CD4-positive, CD25-positive, alpha-beta regulatory T cell (primary cell): ENCODE measurements at regions not wholly inside any gene's neighbourhood (a gene's known extent, or its start where the extent isn't known, plus 50 kb on each side); places are given as distances from the start of the nearest gene placed in this dataset.

Experiments
- ATAC-seq, 2 donors: fragments of 150-1000 bp; cut with Tn5 transposase; one replicate each; pipeline ENCODE4 v1.10.0; 2021; ENCODE audit warnings: low read depth in 2 of 2, moderate number of reproducible peaks in 2 of 2, moderate library complexity in 1 of 2
- DNase-seq, 3 donors: peaks; one replicate each; pipeline versions ENCODE4 v3.0.0 to v3.0.0-alpha.2; 2012 to 2022; ENCODE audit warnings: mixed read lengths in 1 of 3
- H3K27ac ChIP-seq: one replicate; pipeline ENCODE4 v1.7.0; 2013; ENCODE audit warnings: mild to moderate bottlenecking, low read length; ENCODE audit not compliant: insufficient read depth, poor library complexity, severe bottlenecking
- H3K27me3 ChIP-seq: one replicate; pipeline ENCODE4 v1.7.0; 2013; ENCODE audit warnings: low read length; ENCODE audit not compliant: control insufficient read depth, insufficient read depth
- H3K36me3 ChIP-seq: one replicate; pipeline ENCODE4 v1.7.0; 2013; ENCODE audit warnings: mild to moderate bottlenecking, low read length, moderate library complexity; ENCODE audit not compliant: control insufficient read depth, insufficient read depth
- H3K4me1 ChIP-seq: 2 replicates; pipeline ENCODE4 v1.7.0; 2013; ENCODE audit warnings: mild to moderate bottlenecking, low read length; ENCODE audit not compliant: insufficient read depth, control insufficient read depth, poor library complexity, severe bottlenecking
- H3K4me3 ChIP-seq: one replicate; pipeline ENCODE4 v1.7.0; 2013; ENCODE audit warnings: low read depth, mild to moderate bottlenecking, low read length, moderate library complexity
- H3K9me3 ChIP-seq, 2 experiments: 1 replicate in 1 of 2; 2 replicates in 1 of 2; pipeline ENCODE4 v1.7.0; 2013; ENCODE audit warnings: low read length in 2 of 2, mild to moderate bottlenecking in 1 of 2, moderate library complexity in 1 of 2; ENCODE audit not compliant: control insufficient read depth in 2 of 2
- H3K27ac Mint-ChIP-seq, 3 donors: one replicate each; pipeline ENCODE4 v1.8.0; 2020 to 2022; ENCODE audit warnings: mild to moderate bottlenecking in 3 of 3, mixed read lengths in 3 of 3, moderate library complexity in 2 of 3
- H3K27me3 Mint-ChIP-seq: one replicate; pipeline ENCODE4 v1.8.0; 2022; ENCODE audit warnings: mild to moderate bottlenecking, mixed read lengths
- H3K36me3 Mint-ChIP-seq: one replicate; pipeline ENCODE4 v1.8.0; 2020; ENCODE audit warnings: mixed read lengths
- H3K4me1 Mint-ChIP-seq, 4 donors: one replicate each; pipeline ENCODE4 v1.8.0; 2020 to 2022; ENCODE audit warnings: mixed read lengths in 4 of 4, mild to moderate bottlenecking in 1 of 4
- H3K4me3 Mint-ChIP-seq, 4 donors: one replicate each; pipeline ENCODE4 v1.8.0; 2020 to 2022; ENCODE audit warnings: mild to moderate bottlenecking in 4 of 4, mixed read lengths in 4 of 4, moderate library complexity in 3 of 4
- H3K9me3 Mint-ChIP-seq, 7 donors: one replicate each; pipeline ENCODE4 v1.8.0; 2020 to 2022; ENCODE audit warnings: mixed read lengths in 7 of 7, mild to moderate bottlenecking in 3 of 7, moderate library complexity in 2 of 7

DNA sequence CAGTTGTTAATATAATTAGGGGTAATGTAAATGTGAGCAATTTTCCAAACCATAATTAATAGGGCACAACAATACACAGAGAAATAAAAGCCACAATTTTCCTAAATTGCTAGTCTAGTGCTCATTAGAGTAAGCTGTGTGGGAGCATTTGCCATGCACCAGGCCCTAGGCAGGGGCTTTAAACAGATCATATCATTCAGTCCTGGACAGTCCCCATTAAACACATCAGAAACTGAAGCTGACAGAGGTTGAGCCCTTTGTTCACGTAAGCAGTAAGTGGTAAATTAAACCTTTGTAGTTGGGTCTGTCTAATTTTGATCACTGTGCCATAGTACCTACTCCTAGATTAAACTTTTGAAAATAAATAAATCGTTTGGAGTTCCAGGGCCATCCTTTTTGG lies 931.1 kb downstream of the C6orf118 start:
- H3K27ac Mint-ChIP-seq = no peak overlapping the region
- DNase-seq = no peak
- Histone ChIP-seq H3K27ac (no peak overlapping the region), H3K4me3 (no peak overlapping the region), H3K9me3 (no peaks in the 10 kb centered on the region), H3K4me1 (no peaks in the 10 kb centered on the region), H3K27me3 (no peaks in the 10 kb centered on the region), H3K36me3 (no peaks in the 10 kb centered on the region)
- no peak overlapping the region for H3K4me3 Mint-ChIP-seq
- H3K4me1 Mint-ChIP-seq = no peaks in the 10 kb centered on the region
- H3K36me3 Mint-ChIP-seq = no peaks in the 10 kb centered on the region
- no peaks in the 10 kb centered on the region for H3K27me3 Mint-ChIP-seq
- no peak for ATAC-seq
- peaks cover 0 to 22% (median 7%) of the 10 kb centered on the region in 7 donors for H3K9me3 Mint-ChIP-seq

DNA sequence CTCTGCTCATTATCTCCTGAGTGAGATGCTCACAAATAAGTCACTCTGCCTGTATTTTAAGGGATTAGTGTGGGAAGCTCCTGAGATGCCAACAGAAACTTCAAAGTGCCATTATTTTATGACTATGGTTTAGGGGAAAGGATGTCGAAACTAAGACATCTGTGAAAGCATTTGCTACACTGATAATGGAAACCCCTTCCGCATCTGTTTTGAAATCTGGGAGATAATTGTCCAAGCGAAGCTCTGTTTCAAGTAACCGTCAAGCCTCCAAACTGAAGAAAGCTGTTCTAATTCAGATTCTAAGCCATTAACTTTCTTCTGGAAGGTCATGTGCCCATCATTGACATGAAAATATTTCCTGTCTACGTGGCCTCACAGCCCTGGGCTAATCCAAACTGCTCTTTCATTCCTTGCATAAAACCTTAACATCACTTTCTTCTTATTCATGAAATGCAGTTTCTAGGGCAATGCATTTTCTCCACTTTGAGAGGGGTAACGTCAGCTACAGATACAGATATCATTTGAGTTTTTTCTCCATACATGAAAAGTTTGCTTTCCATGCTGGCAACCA lies 932.0 kb downstream of the C6orf118 start:
- Histone ChIP-seq H3K4me1 (no peaks in the 10 kb centered on the region), H3K36me3 (no peaks in the 10 kb centered on the region), H3K4me3 (no peak overlapping the region), H3K27ac (no peak overlapping the region), H3K27me3 (no peaks in the 10 kb centered on the region), H3K9me3 (no peaks in the 10 kb centered on the region)
- H3K9me3 Mint-ChIP-seq = peaks cover 0 to 18% (median 4%) of the 10 kb centered on the region in 7 donors
- H3K27me3 Mint-ChIP-seq = no peaks in the 10 kb centered on the region
- no peaks in the 10 kb centered on the region for H3K4me1 Mint-ChIP-seq
- H3K4me3 Mint-ChIP-seq = no peak overlapping the region
- DNase-seq = no peak
- no peaks in the 10 kb centered on the region for H3K36me3 Mint-ChIP-seq
- ATAC-seq = no peak
- no peak overlapping the region for H3K27ac Mint-ChIP-seq

DNA sequence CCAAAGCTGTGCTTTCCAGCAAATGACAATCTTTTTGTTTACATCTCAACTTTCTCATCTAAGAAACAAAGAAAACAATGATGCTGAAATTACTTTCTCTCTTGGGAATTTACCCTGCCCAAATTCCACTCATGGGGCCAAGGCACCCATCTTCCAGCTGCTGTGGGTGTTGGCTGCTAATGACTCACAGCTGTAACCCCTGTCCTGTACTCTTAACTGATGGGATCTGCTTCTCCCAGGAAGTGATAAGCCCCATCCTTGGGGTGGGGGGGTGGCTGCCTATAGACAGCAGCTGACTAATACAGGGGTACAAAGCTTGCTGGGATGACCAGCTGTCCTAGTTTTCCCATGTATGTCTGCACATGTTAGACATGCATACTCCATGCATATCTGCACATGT lies 938.6 kb downstream of the C6orf118 start:
- Histone ChIP-seq H3K27ac (no peak overlapping the region), H3K27me3 (no peaks in the 10 kb centered on the region), H3K4me1 (no peaks in the 10 kb centered on the region), H3K9me3 (no peaks in the 10 kb centered on the region), H3K36me3 (no peaks in the 10 kb centered on the region), H3K4me3 (no peak overlapping the region)
- DNase-seq = no peak
- Mint-ChIP-seq H3K9me3 (peaks cover 0 to 6% (median 0%) of the 10 kb centered on the region in 7 donors), H3K36me3 (no peaks in the 10 kb centered on the region), H3K4me1 (no peaks in the 10 kb centered on the region), H3K4me3 (no peak overlapping the region), H3K27me3 (no peaks in the 10 kb centered on the region), H3K27ac (no peak overlapping the region)
- ATAC-seq = no peak

DNA sequence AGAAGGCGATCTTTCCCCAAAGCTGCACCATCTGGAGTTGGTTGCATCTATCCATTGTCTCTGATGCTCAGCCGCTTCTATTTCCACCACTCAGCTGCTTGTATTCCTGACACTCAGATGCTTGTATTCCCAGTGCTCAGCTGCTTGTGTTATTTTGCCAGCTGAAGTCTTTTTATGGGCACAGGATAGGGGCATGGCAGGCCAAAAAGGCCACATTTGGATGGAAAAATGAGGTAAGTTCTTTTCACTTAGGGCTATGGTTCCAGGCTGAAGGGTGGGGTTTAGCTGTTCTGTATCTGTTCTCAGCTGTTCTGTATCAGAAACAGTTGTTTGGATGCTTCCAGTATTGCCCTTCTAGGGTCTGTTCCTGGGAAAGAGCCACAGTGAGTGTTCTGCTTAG lies 944.9 kb downstream of the QKI start:
- no peak overlapping the region for H3K27ac Mint-ChIP-seq
- no peaks in the 10 kb centered on the region for H3K27me3 Mint-ChIP-seq
- peaks cover 3 to 43% (median 13%) of the 10 kb centered on the region in 7 donors for H3K9me3 Mint-ChIP-seq
- ATAC-seq (no peak), DNase-seq (no peak)
- H3K36me3 ChIP-seq = no peaks in the 10 kb centered on the region
- no peaks in the 10 kb centered on the region for H3K4me1 Mint-ChIP-seq
- H3K36me3 Mint-ChIP-seq = no peaks in the 10 kb centered on the region
- no peaks in the 10 kb centered on the region for H3K27me3 ChIP-seq
- peaks cover 0 to 2% of the 10 kb centered on the region in 2 experiments for H3K9me3 ChIP-seq
- no peak overlapping the region for H3K27ac ChIP-seq
- H3K4me1 ChIP-seq = no peaks in the 10 kb centered on the region
- no peak overlapping the region for H3K4me3 ChIP-seq
- no peak overlapping the region for H3K4me3 Mint-ChIP-seq

DNA sequence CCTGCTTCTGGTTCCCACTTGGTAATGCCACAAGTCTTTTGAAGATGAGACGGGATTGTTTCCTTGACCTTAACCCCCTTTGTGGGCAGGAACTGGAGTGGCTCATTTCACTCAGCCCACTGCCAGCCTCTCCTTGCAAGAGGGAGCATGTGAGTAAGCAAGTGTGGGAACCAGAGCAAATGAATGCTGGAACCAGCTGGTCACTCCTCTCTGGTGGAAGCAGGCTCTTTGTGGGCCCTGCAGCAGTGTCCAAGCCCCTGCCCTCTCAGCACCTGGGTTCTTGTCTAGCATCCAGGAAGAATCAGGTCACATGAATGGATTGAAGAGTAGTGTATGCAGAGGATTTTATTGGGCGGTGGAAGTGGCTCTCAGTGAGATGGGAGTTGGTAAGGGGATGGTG lies 944.5 kb downstream of the QKI start:
- H3K4me3 ChIP-seq = no peak overlapping the region
- H3K36me3 Mint-ChIP-seq = no peaks in the 10 kb centered on the region
- DNase-seq (no peak), ATAC-seq (no peak)
- H3K27ac ChIP-seq = no peak overlapping the region
- H3K4me1 Mint-ChIP-seq = no peaks in the 10 kb centered on the region
- H3K36me3 ChIP-seq = no peaks in the 10 kb centered on the region
- no peaks in the 10 kb centered on the region for H3K4me1 ChIP-seq
- H3K27me3 Mint-ChIP-seq = no peaks in the 10 kb centered on the region
- H3K27ac Mint-ChIP-seq = no peak overlapping the region
- peaks cover 0 to 2% of the 10 kb centered on the region in 2 experiments for H3K9me3 ChIP-seq
- no peaks in the 10 kb centered on the region for H3K27me3 ChIP-seq
- H3K4me3 Mint-ChIP-seq = no peak overlapping the region
- H3K9me3 Mint-ChIP-seq = peaks cover 2 to 41% (median 13%) of the 10 kb centered on the region in 7 donors

DNA sequence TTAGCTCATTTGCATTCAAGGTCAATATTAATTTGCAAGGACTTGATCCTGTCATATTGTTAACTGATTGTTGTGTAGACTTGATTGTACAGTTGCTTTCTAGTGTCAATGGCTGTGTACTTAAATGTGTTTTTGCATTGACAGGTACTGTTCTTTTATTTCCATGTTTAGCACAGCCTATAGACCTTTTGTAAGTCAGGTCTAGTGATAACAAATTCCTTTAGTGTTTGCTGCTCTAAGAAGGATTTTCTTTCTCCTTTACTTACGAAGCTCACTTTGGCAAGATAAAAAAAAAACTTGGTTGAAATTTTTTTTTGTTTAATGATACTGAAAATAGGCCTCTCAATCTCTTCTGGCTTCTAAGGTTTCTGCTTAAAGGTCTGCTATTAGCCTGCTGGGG lies 942.3 kb downstream of the QKI start:
- Mint-ChIP-seq H3K4me1 (no peaks in the 10 kb centered on the region), H3K36me3 (no peaks in the 10 kb centered on the region), H3K9me3 (peaks cover 2 to 35% (median 8%) of the 10 kb centered on the region in 7 donors), H3K27me3 (no peaks in the 10 kb centered on the region), H3K27ac (no peak overlapping the region), H3K4me3 (no peak overlapping the region)
- DNase-seq = no peak
- Histone ChIP-seq H3K27me3 (no peaks in the 10 kb centered on the region), H3K4me1 (no peaks in the 10 kb centered on the region), H3K4me3 (no peak overlapping the region), H3K36me3 (no peaks in the 10 kb centered on the region), H3K9me3 (peaks cover 0 to 2% of the 10 kb centered on the region in 2 experiments), H3K27ac (no peak overlapping the region)
- no peak for ATAC-seq

DNA sequence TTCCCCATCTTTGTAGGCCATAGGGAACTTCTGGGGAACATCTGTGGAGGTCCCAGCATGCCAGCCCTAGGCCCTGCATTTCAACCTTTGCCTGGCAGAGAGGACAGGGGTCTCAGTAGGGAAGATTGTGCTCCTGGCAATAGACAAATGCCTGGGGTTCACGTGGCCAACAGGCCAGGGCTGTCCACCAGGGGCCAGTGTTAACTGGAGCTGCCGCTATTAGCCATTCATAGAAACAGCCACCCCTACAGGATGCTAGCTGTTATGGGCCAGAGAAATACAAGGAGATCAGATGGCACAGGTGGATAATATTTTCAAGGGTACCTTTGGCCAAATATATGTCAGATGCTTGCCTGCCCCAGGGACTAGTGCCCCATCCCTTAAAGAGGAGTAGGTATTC lies 932.9 kb downstream of the QKI start:
- no peaks in the 10 kb centered on the region for H3K9me3 ChIP-seq
- no peaks in the 10 kb centered on the region for H3K27me3 ChIP-seq
- H3K4me3 ChIP-seq = no peak overlapping the region
- Mint-ChIP-seq H3K27me3 (no peaks in the 10 kb centered on the region), H3K36me3 (no peaks in the 10 kb centered on the region), H3K4me1 (no peaks in the 10 kb centered on the region), H3K9me3 (peaks cover 0 to 6% (median 5%) of the 10 kb centered on the region in 7 donors), H3K27ac (no peak overlapping the region), H3K4me3 (no peak overlapping the region)
- no peak for DNase-seq
- H3K27ac ChIP-seq = no peak overlapping the region
- no peaks in the 10 kb centered on the region for H3K36me3 ChIP-seq
- no peak for ATAC-seq
- H3K4me1 ChIP-seq = no peaks in the 10 kb centered on the region

DNA sequence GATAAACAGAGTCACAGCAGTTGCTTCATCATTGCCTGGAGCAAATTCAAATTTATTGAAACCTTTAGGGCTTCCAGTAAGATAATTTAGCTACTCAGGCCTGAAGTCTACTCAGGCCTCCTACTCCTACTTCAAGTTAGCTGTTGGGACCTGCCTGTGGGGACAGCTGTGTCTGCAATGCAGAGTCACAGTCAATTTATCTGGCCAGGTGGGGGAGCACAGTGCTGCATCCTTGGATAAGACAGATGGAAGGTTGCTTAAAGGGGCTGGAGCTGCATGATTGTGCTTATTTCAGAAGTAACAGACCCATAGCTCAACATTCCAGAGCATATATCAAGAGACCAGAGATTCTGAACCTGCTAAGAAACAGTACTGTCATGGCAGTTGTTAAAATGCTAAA lies 932.1 kb downstream of the QKI start:
- Histone ChIP-seq H3K9me3 (no peaks in the 10 kb centered on the region), H3K27me3 (no peaks in the 10 kb centered on the region), H3K4me3 (no peak overlapping the region), H3K4me1 (no peaks in the 10 kb centered on the region), H3K36me3 (no peaks in the 10 kb centered on the region), H3K27ac (no peak overlapping the region)
- no peaks in the 10 kb centered on the region for H3K27me3 Mint-ChIP-seq
- no peak overlapping the region for H3K4me3 Mint-ChIP-seq
- DNase-seq (no peak), ATAC-seq (no peak)
- no peak overlapping the region for H3K27ac Mint-ChIP-seq
- H3K4me1 Mint-ChIP-seq = no peaks in the 10 kb centered on the region
- H3K9me3 Mint-ChIP-seq = peaks cover 0 to 10% (median 5%) of the 10 kb centered on the region in 7 donors
- H3K36me3 Mint-ChIP-seq = no peaks in the 10 kb centered on the region
